A549 (cell line): ENCODE measurements at regions not wholly inside any gene's neighbourhood (a gene's known extent, or its start where the extent isn't known, plus 50 kb on each side); places are given as distances from the start of the nearest gene placed in this dataset.

Experiments used
- ATAC-seq, 2 experiments: fragments of 200-7000 bp in 1 of 2; fragments of >200 bp in 1 of 2; cut with Nextera tagmentation in 1 of 2; cut with Tn5 transposase in 1 of 2; 3 replicates each; pipeline versions ENCODE4 v1.8.0 to v1.9.1; 2018 to 2020; ENCODE audit warnings: mild to moderate bottlenecking in 1 of 2, moderate library complexity in 1 of 2
- CTCF ChIA-PET: fragments of 300-600 bp; sonication (Branson Sonifier 250); formaldehyde crosslinking; extraction: SDS; loops from one replicate; lab custom pipeline; 2021; ENCODE audit warnings: antibody characterized with exemption, inconsistent platforms; lab: Yijun Ruan, JAX
- POLR2A ChIA-PET: fragments of 350-600 bp; formaldehyde crosslinking; extraction: SDS; loops from one replicate; lab custom pipeline; 2021; ENCODE audit warnings: antibody characterized with exemption, inconsistent platforms; lab: Yijun Ruan, JAX
- DNase-seq, 2 experiments: peaks; one replicate each; pipeline versions ENCODE4 v3.0.0 to v3.0.0-alpha.2; 2011 to 2016; ENCODE audit warnings: low read depth in 1 of 2, low spot score in 1 of 2
- FAIRE-seq: peaks from 2 replicates; lab custom pipeline; 2011; peaks lifted over from hg19 to GRCh38; lab: Jason Lieb, UNC
- H3K27ac ChIP-seq, 2 experiments: fragments of >200 bp; sonication (Bioruptor Twin); formaldehyde crosslinking; 3 replicates each; pipeline ENCODE4 v1.5.1; 2016 to 2017
- H3K4me1 ChIP-seq: fragments of >200 bp; sonication (Bioruptor Twin); formaldehyde crosslinking; 3 replicates; pipeline ENCODE4 v1.6.1; 2016
- H3K4me2 ChIP-seq: fragments of >200 bp; sonication (Bioruptor Twin); formaldehyde crosslinking; 3 replicates; pipeline ENCODE4 v1.6.1; 2016
- H3K4me3 ChIP-seq: fragments of >200 bp; sonication (Bioruptor Twin); formaldehyde crosslinking; 3 replicates; pipeline ENCODE4 v1.5.1; 2016
- H3K9me3 ChIP-seq: fragments of >200 bp; sonication (Bioruptor Twin); formaldehyde crosslinking; 3 replicates; pipeline ENCODE4 v1.6.1; 2016
- ATOH8 ChIP-seq: fragments of 250-450 bp; sonication (Bioruptor Pico); IDR thresholded peaks from 2 replicates; pipeline ENCODE4 v1.5.0; 2020; ENCODE audit warnings: low read depth, mild to moderate bottlenecking, moderate library complexity
- BCL3 ChIP-seq: fragments of >200 bp; sonication (Bioruptor Twin); formaldehyde crosslinking; IDR thresholded peaks from 3 replicates; pipeline ENCODE4 v1.6.1; 2016
- BHLHE40 ChIP-seq: IDR thresholded peaks from 2 replicates; pipeline ENCODE4 v1.6.1; 2012; ENCODE audit warnings: low read depth, low read length, inconsistent platforms
- CTCF ChIP-seq: fragments of >200 bp; sonication (Bioruptor Twin); formaldehyde crosslinking; IDR thresholded peaks from 3 replicates; pipeline ENCODE4 v1.5.1; 2016
- ELK1 ChIP-seq: fragments of 150-350 bp; IDR thresholded peaks from 2 replicates; pipeline ENCODE4 v1.6.1; 2014; ENCODE audit warnings: low read depth, mild to moderate bottlenecking, low read length
- FOSL2 ChIP-seq, 2 experiments: fragments of 450-650 bp in 1 of 2; fragments of >200 bp in 1 of 2; sonication (Bioruptor Twin) in 1 of 2; formaldehyde crosslinking; IDR thresholded peaks; 2 replicates each; pipeline versions ENCODE4 v1.5.0 to v1.6.1; 2016 to 2020; ENCODE audit warnings: mild to moderate bottlenecking in 1 of 2, moderate library complexity in 1 of 2
- HES2 ChIP-seq: fragments of >200 bp; sonication (Bioruptor Twin); formaldehyde crosslinking; IDR thresholded peaks from 2 replicates; pipeline ENCODE4 v1.6.1; 2016
- HOXA7 ChIP-seq: fragments of 250-450 bp; sonication (Bioruptor Pico); IDR thresholded peaks from 2 replicates; pipeline ENCODE4 v1.5.0; 2020; ENCODE audit warnings: mild to moderate bottlenecking, moderate library complexity
- KDM1A ChIP-seq: fragments of 200-600 bp; sonication (generic); IDR thresholded peaks from 2 replicates; pipeline ENCODE4 v1.6.1; 2016; ENCODE audit warnings: low read depth, mild to moderate bottlenecking
- KDM5A ChIP-seq: fragments of 200-600 bp; sonication (generic); IDR thresholded peaks from 2 replicates; pipeline ENCODE4 v1.6.1; 2016; ENCODE audit warnings: antibody characterized with exemption, mild to moderate bottlenecking
- MAZ ChIP-seq: fragments of 150-350 bp; IDR thresholded peaks from 2 replicates; pipeline ENCODE4 v1.6.1; 2014; ENCODE audit warnings: antibody characterized with exemption, low read depth, low read length, borderline replicate concordance
- NFE2L2 ChIP-seq: fragments of 150-350 bp; conservative IDR thresholded peaks from 2 replicates; pipeline ENCODE4 v1.6.1; 2014; ENCODE audit warnings: low read length
- NR3C1 ChIP-seq: fragments of >200 bp; sonication (Bioruptor Twin); formaldehyde crosslinking; IDR thresholded peaks from 3 replicates; pipeline ENCODE4 v1.6.1; 2017
- PBX3 ChIP-seq: IDR thresholded peaks from 2 replicates; pipeline ENCODE4 v1.6.1; 2012
- POLR2AphosphoS2 ChIP-seq: conservative IDR thresholded peaks from 2 replicates; pipeline ENCODE4 v1.6.1; 2012; ENCODE audit warnings: low read length, improper control_type of control experiment, inconsistent platforms
- RARB ChIP-seq: fragments of 250-450 bp; sonication (Bioruptor Pico); IDR thresholded peaks from 2 replicates; pipeline ENCODE4 v1.8.0; 2021; ENCODE audit warnings: mild to moderate bottlenecking, moderate library complexity
- REST ChIP-seq: fragments of 200-600 bp; sonication (generic); IDR thresholded peaks from 2 replicates; pipeline ENCODE4 v1.6.1; 2016; ENCODE audit warnings: antibody characterized with exemption, mild to moderate bottlenecking, moderate library complexity
- SREBF2 ChIP-seq: fragments of 450-650 bp; IDR thresholded peaks from 2 replicates; pipeline ENCODE4 v1.6.1; 2014; ENCODE audit warnings: mild to moderate bottlenecking, moderate library complexity
- ZFP36 ChIP-seq: fragments of 450-650 bp; IDR thresholded peaks from 2 replicates; pipeline ENCODE4 v1.6.1; 2014; ENCODE audit warnings: borderline replicate concordance; ENCODE audit not compliant: partially characterized antibody
- WGBS: methylation state at CpG from one replicate; pipeline ENCODE4 v1.1.6; 2017; ENCODE audit errors: missing lambda C conversion rate; 5-methylcytosine and 5-hydroxymethylcytosine counted together

GRCh38 chr9:36463467-36463866 lies 63.4 kb upstream of the RNF38 start:
- Histone ChIP-seq H3K4me1 (no peaks in the 10 kb centered on the region), H3K27ac (no peak overlapping the region), H3K4me2 (no peak overlapping the region), H3K4me3 (no peak overlapping the region), H3K9me3 (no peaks in the 10 kb centered on the region)
- WGBS, result 83% methylated on average over 2 of the region's 2 CpGs
- no peak for FAIRE-seq
- no peak for TF ChIP-seq HES2
- no peak for ATAC-seq
- CTCF ChIA-PET, result interaction anchor here (1.1 to 2.1 kb wide), 2 partner anchors 13 to 19 kb away, joined by 3 to 11 read pairs; no protein-coding TSS in a partner anchor
- DNase-seq, result no peak
- POLR2A ChIA-PET, result no interaction called here

GRCh38 chr9:36462245-36462644 lies 62.2 kb upstream of the RNF38 start:
- 91% methylated on average over 4 of the region's 4 CpGs for WGBS
- no peak overlapping the region for H3K27ac ChIP-seq
- ChIA-PET CTCF (interaction anchor here (0.6 to 1.1 kb wide), 3 partner anchors 18 to 516 kb away, joined by 3 read pairs; no protein-coding TSS in a partner anchor), POLR2A (no interaction called here)
- FAIRE-seq (no peak), DNase-seq (no peak), ATAC-seq (no peak)
- H3K4me3 ChIP-seq, result no peak overlapping the region
- H3K4me1 ChIP-seq, result no peaks in the 10 kb centered on the region
- H3K4me2 ChIP-seq, result no peak overlapping the region
- no peaks in the 10 kb centered on the region for H3K9me3 ChIP-seq
- no peak for TF ChIP-seq ZFP36
- no peak for TF ChIP-seq ELK1
- TF ChIP-seq CTCF, result no peak
- TF ChIP-seq HOXA7 (CRISPR knock-in tag), result no peak
- no peak for TF ChIP-seq KDM5A
- no peak for TF ChIP-seq KDM1A
- TF ChIP-seq MAZ, result no peak
- no peak for TF ChIP-seq NFE2L2
- TF ChIP-seq SREBF2, result no peak
- no peak for TF ChIP-seq FOSL2 (IDR thresholded peaks at IDR 0.05)
- no peak for TF ChIP-seq FOSL2 (CRISPR knock-in tag; IDR thresholded peaks at IDR 0.05)
- TF ChIP-seq BCL3, result no peak
- TF ChIP-seq PBX3, result no peak
- TF ChIP-seq NR3C1, result no peak
- TF ChIP-seq ATOH8, result no peak
- no peak for TF ChIP-seq BHLHE40
- TF ChIP-seq REST, result no peak
- no peak for TF ChIP-seq POLR2AphosphoS2
- no peak for TF ChIP-seq RARB (CRISPR knock-in tag)
